GM12878 (cell line): ENCODE measurements at regions not wholly inside any gene's neighbourhood (a gene's known extent, or its start where the extent isn't known, plus 50 kb on each side); places are given as distances from the start of the nearest gene placed in this dataset.

Experiments used
- ATAC-seq: fragments of 200-7000 bp; cut with Tn5 transposase; 3 replicates; pipeline ENCODE4 v1.9.1; 2020; ENCODE audit warnings: mild to moderate bottlenecking, moderate library complexity
- BruUV-seq: library from RNA; stranded (reverse); fragments of 400-500 nt; replicated peaks from 2 replicates; lab custom pipeline; 2021; lab: Mats Ljungman, UMichigan
- CTCF ChIA-PET: fragments of 300-600 bp; sonication (Branson Sonifier 250); formaldehyde crosslinking; extraction: SDS; loops from one replicate; lab custom pipeline; 2021; ENCODE audit warnings: inconsistent platforms; lab: Yijun Ruan, JAX
- POLR2A ChIA-PET: fragments of 350-600 bp; formaldehyde crosslinking; extraction: SDS; loops from one replicate; lab custom pipeline; 2021; ENCODE audit warnings: inconsistent platforms; lab: Charles Lee
- RAD21 ChIA-PET: fragments of 300-600 bp; sonication (Branson Sonifier 250); formaldehyde crosslinking; loops from one replicate; lab custom pipeline; 2023; ENCODE audit warnings: antibody characterized with exemption; ENCODE audit not compliant: unreplicated experiment; lab: Charles Lee
- SMC1A ChIA-PET: fragments of 300-600 bp; sonication (Branson Sonifier 250); formaldehyde crosslinking; loops from one replicate; lab custom pipeline; 2023; ENCODE audit not compliant: unreplicated experiment, uncharacterized antibody; lab: Charles Lee
- DNase-seq: peaks from one replicate; pipeline ENCODE4 v3.0.0-alpha.2; 2011; ENCODE audit warnings: low read depth, low spot score
- FAIRE-seq: peaks from 3 replicates; lab custom pipeline; 2011; peaks lifted over from hg19 to GRCh38; lab: Jason Lieb, UNC
- H2AFZ ChIP-seq: 2 replicates; pipeline ENCODE4 v1.6.0; 2011; ENCODE audit warnings: low read depth, low read length, control low read depth; ENCODE audit not compliant: control insufficient read depth
- H3K27ac ChIP-seq: 2 replicates; pipeline ENCODE4 v1.5.1; 2011; ENCODE audit warnings: control low read depth; ENCODE audit not compliant: control insufficient read depth, insufficient read depth
- H3K27me3 ChIP-seq, 2 experiments: replicated peaks in 1 of 2; 2 replicates each; pipeline versions ENCODE4 v1.6.0 to v1.6.1; 2011; ENCODE audit warnings: low read length in 1 of 2; ENCODE audit not compliant: control insufficient read depth in 2 of 2, insufficient read depth in 2 of 2
- H3K36me3 ChIP-seq, 2 experiments: 2 replicates each; pipeline ENCODE4 v1.5.1; 2011; ENCODE audit warnings: low read length in 1 of 2; ENCODE audit not compliant: control insufficient read depth in 2 of 2, insufficient read depth in 2 of 2
- H3K4me1 ChIP-seq: 2 replicates; pipeline ENCODE4 v1.6.1; 2011; ENCODE audit warnings: mild to moderate bottlenecking, low read length, moderate library complexity, mixed read lengths; ENCODE audit not compliant: control insufficient read depth, insufficient read depth
- H3K4me2 ChIP-seq: 2 replicates; pipeline ENCODE4 v1.6.0; 2011; ENCODE audit warnings: control low read depth; ENCODE audit not compliant: control insufficient read depth, insufficient read depth
- H3K4me3 ChIP-seq: fragments of 200-600 bp; sonication (generic); 2 replicates; pipeline ENCODE4 v1.5.1; 2016
- H3K79me2 ChIP-seq: 2 replicates; pipeline ENCODE4 v1.6.0; 2011; ENCODE audit warnings: low read length; ENCODE audit not compliant: control insufficient read depth, insufficient read depth
- H3K9ac ChIP-seq: 2 replicates; pipeline ENCODE4 v1.8.0; 2011; ENCODE audit warnings: low read length, control low read depth, mixed read lengths; ENCODE audit not compliant: control insufficient read depth, insufficient read depth
- H3K9me3 ChIP-seq: replicated peaks from 3 replicates; pipeline ENCODE4 v1.5.1; 2011; ENCODE audit warnings: mild to moderate bottlenecking, low read length; ENCODE audit not compliant: control insufficient read depth, insufficient read depth
- H4K20me1 ChIP-seq: 2 replicates; pipeline ENCODE4 v1.6.0; 2011; ENCODE audit not compliant: control insufficient read depth, insufficient read depth
- CHD2 ChIP-seq: IDR thresholded peaks from 2 replicates; pipeline ENCODE4 v1.6.1; 2011; ENCODE audit warnings: low read depth, low read length, improper control_type of control experiment, borderline replicate concordance
- CTCF ChIP-seq, 3 experiments: IDR thresholded peaks in 2 of 3; conservative IDR thresholded peaks in 1 of 3; 2 replicates each; pipeline ENCODE4 v1.5.1; 2011; ENCODE audit warnings: low read depth in 3 of 3, low read length in 3 of 3, mild to moderate bottlenecking in 3 of 3, control low read depth in 2 of 3, moderate library complexity in 2 of 3, inconsistent platforms in 1 of 3, mixed read lengths in 1 of 3; ENCODE audit not compliant: control insufficient read depth in 2 of 3, insufficient read depth in 1 of 3; ENCODE audit errors: extremely low read depth in 1 of 3
- EP300 ChIP-seq, 2 experiments: fragments of 150-350 bp in 1 of 2; IDR thresholded peaks; 2 replicates each; pipeline ENCODE4 v1.6.1; 2011 to 2012; ENCODE audit warnings: low read depth in 2 of 2, low read length in 2 of 2, borderline replicate concordance in 1 of 2, improper control_type of control experiment in 1 of 2, inconsistent platforms in 1 of 2; ENCODE audit not compliant: control insufficient read depth in 1 of 2
- EZH2 ChIP-seq: IDR thresholded peaks from 2 replicates; pipeline ENCODE4 v1.6.1; 2012; ENCODE audit warnings: low read depth, mild to moderate bottlenecking, control low read depth, inconsistent platforms, low read length, borderline replicate concordance; ENCODE audit not compliant: control insufficient read depth
- GABPA ChIP-seq: IDR thresholded peaks from 2 replicates; pipeline ENCODE4 v1.6.1; 2014; ENCODE audit warnings: antibody characterized with exemption, low read depth, mild to moderate bottlenecking, inconsistent platforms
- HDAC6 ChIP-seq: fragments of 200-600 bp; sonication (generic); IDR thresholded peaks from one replicate; pipeline ENCODE4 v1.8.0; 2017; ENCODE audit warnings: antibody characterized with exemption; ENCODE audit not compliant: unreplicated experiment
- MEF2A ChIP-seq: IDR thresholded peaks from 2 replicates; pipeline ENCODE4 v1.6.1; 2011; ENCODE audit warnings: low read depth, mild to moderate bottlenecking, low read length, moderate library complexity; ENCODE audit not compliant: insufficient read depth
- MTA2 ChIP-seq: fragments of 450-650 bp; IDR thresholded peaks from 2 replicates; pipeline ENCODE4 v1.6.1; 2016; ENCODE audit warnings: low read depth, mild to moderate bottlenecking, moderate library complexity
- MYB ChIP-seq: fragments of 150-350 bp; IDR thresholded peaks from 2 replicates; pipeline ENCODE4 v1.6.1; 2014; ENCODE audit warnings: mild to moderate bottlenecking, low read depth, low read length, borderline replicate concordance
- NR2C1 ChIP-seq: fragments of 450-650 bp; IDR thresholded peaks from 2 replicates; pipeline ENCODE4 v1.6.1; 2017; ENCODE audit warnings: antibody characterized with exemption, mild to moderate bottlenecking, moderate library complexity
- POLR2AphosphoS5 ChIP-seq: IDR thresholded peaks from 2 replicates; pipeline ENCODE4 v1.6.1; 2011; ENCODE audit warnings: mild to moderate bottlenecking, low read length, inconsistent platforms
- RBBP5 ChIP-seq: fragments of 200-600 bp; sonication (generic); conservative IDR thresholded peaks from 2 replicates; pipeline ENCODE4 v1.6.1; 2016
- SMAD1 ChIP-seq: fragments of 450-650 bp; IDR thresholded peaks from 2 replicates; pipeline ENCODE4 v1.6.1; 2018; ENCODE audit warnings: mild to moderate bottlenecking, low read depth; ENCODE audit not compliant: partially characterized antibody
- SMAD5 ChIP-seq: IDR thresholded peaks from 2 replicates; pipeline ENCODE4 v1.6.1; 2016; ENCODE audit warnings: antibody characterized with exemption, low read depth
- SREBF1 ChIP-seq: IDR thresholded peaks from 2 replicates; pipeline ENCODE4 v1.6.1; 2012; ENCODE audit warnings: mild to moderate bottlenecking, low read length
- SRF ChIP-seq, 2 experiments: IDR thresholded peaks; 2 replicates each; pipeline ENCODE4 v1.6.1; 2011; ENCODE audit warnings: low read depth in 2 of 2, low read length in 2 of 2, mild to moderate bottlenecking in 1 of 2, moderate library complexity in 1 of 2
- ZNF207 ChIP-seq: fragments of 450-650 bp; IDR thresholded peaks from 2 replicates; pipeline ENCODE4 v1.6.1; 2014; ENCODE audit warnings: antibody characterized with exemption, mild to moderate bottlenecking, borderline replicate concordance
- WGBS: methylation state at CpG from one replicate; pipeline ENCODE4 v1.1.6; 2016; ENCODE audit warnings: low lambda C conversion rate; ENCODE audit not compliant: insufficient replicate concordance, insufficient coverage; ENCODE audit errors: missing lambda C conversion rate; 5-methylcytosine and 5-hydroxymethylcytosine counted together
- in situ Hi-C: fragments of 300-500 bp; cut with MboI; formaldehyde crosslinking; loops from 9 replicates; pipeline ENCODE4 v1.14.3; 2018; ENCODE audit warnings: mixed read lengths
- intact Hi-C: fragments of 100-400 bp; cut with micrococcal nuclease; formaldehyde crosslinking; loops from one replicate; pipeline ENCODE4 v1.14.2; 2022; ENCODE audit not compliant: unreplicated experiment
- TF ChIP-seq, protein P1 (sequence below): IDR thresholded peaks from 2 replicates; pipeline ENCODE4 v1.6.1; 2011; ENCODE audit warnings: low read depth, low read length, improper control_type of control experiment, borderline replicate concordance
- TF ChIP-seq, protein P2 (sequence below): fragments of 450-650 bp; IDR thresholded peaks from 2 replicates; pipeline ENCODE4 v1.6.1; 2017; ENCODE audit warnings: mild to moderate bottlenecking, low read depth, inconsistent platforms; ENCODE audit not compliant: poor library complexity, severe bottlenecking

DNA sequence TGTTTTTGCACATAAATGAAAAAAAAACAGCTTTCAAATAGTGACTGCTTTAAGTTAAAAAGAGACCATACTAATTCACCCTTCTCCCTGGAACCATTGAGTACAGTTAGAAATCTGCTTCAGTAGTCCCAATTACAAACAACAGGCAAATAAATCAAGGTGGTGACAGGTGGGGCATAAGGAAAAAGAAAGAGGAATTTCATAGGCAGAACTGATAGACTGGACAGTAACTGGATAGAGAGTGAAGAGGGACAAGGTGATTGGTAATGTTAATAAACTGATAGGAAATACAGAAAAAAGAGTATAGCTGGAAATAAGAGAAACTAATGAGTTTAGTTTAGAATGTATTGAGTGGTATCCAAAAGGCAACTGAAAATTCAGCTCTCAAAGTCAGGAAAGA, 56.0 kb downstream of the SLC41A2 start (continued):
- TF ChIP-seq RBBP5 (no peak), MTA2 (no peak), SMAD1 (no peak)
- TF ChIP-seq, protein P1, sequence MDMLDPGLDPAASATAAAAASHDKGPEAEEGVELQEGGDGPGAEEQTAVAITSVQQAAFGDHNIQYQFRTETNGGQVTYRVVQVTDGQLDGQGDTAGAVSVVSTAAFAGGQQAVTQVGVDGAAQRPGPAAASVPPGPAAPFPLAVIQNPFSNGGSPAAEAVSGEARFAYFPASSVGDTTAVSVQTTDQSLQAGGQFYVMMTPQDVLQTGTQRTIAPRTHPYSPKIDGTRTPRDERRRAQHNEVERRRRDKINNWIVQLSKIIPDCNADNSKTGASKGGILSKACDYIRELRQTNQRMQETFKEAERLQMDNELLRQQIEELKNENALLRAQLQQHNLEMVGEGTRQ: no peak

DNA sequence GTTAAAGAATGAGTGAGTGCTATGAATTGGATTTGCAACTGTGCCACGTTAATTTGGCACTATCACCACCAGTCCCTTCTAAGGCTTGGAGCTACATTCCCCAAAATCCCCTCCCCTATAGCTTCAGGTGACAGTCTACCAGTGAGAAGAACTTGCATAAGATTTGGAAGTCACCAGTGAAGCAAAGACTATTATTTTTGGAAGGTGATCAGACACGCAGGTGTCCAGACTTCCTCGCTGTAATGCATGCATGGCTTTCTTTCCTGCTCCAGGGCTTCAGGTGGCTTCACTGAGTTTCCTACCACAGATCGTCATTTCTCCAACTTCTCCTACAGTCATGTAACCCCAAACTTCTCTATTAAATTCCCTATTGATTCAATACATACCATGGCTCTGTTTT, 61.4 kb downstream of the SLC41A2 start:
- H4K20me1 ChIP-seq: no peaks in the 10 kb centered on the region
- no peak overlapping the region for H3K9ac ChIP-seq
- FAIRE-seq (no peak), ATAC-seq (no peak), DNase-seq (no peak)
- POLR2A ChIA-PET: no interaction called here
- H3K79me2 ChIP-seq: no peaks in the 10 kb centered on the region
- H3K27me3 ChIP-seq: no peaks in the 10 kb centered on the region
- H2AFZ ChIP-seq: no peak overlapping the region
- intact Hi-C loops (no loop called here), in situ Hi-C loops (no loop called here)
- WGBS: 85% methylated on average over 4 of the region's 4 CpGs
- no peak overlapping the region for H3K4me3 ChIP-seq
- H3K4me2 ChIP-seq: no peak overlapping the region
- BruUV-seq: no TSS peak
- peaks cover 1% of the 10 kb centered on the region; the same call in 1 of the 3 replicates for H3K9me3 ChIP-seq
- H3K4me1 ChIP-seq: no peaks in the 10 kb centered on the region
- H3K27ac ChIP-seq: no peak overlapping the region
- CTCF ChIA-PET: no interaction called here
- no peaks in the 10 kb centered on the region for H3K36me3 ChIP-seq
- SMC1A ChIA-PET: no interaction called here
- RAD21 ChIA-PET: no interaction called here
- TF ChIP-seq GABPA: no peak
- TF ChIP-seq SREBF1: no peak
- no peak for TF ChIP-seq MEF2A
- TF ChIP-seq HDAC6: no peak
- TF ChIP-seq, protein P2, sequence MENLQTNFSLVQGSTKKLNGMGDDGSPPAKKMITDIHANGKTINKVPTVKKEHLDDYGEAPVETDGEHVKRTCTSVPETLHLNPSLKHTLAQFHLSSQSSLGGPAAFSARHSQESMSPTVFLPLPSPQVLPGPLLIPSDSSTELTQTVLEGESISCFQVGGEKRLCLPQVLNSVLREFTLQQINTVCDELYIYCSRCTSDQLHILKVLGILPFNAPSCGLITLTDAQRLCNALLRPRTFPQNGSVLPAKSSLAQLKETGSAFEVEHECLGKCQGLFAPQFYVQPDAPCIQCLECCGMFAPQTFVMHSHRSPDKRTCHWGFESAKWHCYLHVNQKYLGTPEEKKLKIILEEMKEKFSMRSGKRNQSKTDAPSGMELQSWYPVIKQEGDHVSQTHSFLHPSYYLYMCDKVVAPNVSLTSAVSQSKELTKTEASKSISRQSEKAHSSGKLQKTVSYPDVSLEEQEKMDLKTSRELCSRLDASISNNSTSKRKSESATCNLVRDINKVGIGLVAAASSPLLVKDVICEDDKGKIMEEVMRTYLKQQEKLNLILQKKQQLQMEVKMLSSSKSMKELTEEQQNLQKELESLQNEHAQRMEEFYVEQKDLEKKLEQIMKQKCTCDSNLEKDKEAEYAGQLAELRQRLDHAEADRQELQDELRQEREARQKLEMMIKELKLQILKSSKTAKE: no peak
- no peak for TF ChIP-seq SRF (IDR thresholded peaks at IDR 0.05; ENCODE audit: low read depth in 2 of 2, low read length in 2 of 2)
- TF ChIP-seq EZH2: no peak
- TF ChIP-seq CHD2: no peak
- no peak for TF ChIP-seq CTCF (IDR thresholded peaks at IDR 0.05 in 2 of 3, conservative IDR thresholded peaks at IDR 0.05 in 1 of 3; ENCODE audit: control insufficient read depth in 2 of 3, extremely low read depth in 1 of 3, insufficient read depth in 1 of 3, low read depth in 3 of 3, low read length in 3 of 3)
- no peak for TF ChIP-seq EP300 (IDR thresholded peaks at IDR 0.05; ENCODE audit: borderline replicate concordance in 1 of 2, control insufficient read depth in 1 of 2, low read depth in 2 of 2, low read length in 2 of 2)
- TF ChIP-seq NR2C1: no peak
- TF ChIP-seq SMAD5: no peak
- no peak for TF ChIP-seq POLR2AphosphoS5
- TF ChIP-seq ZNF207: no peak
- no peak for TF ChIP-seq MYB
